HEK293T (cell line): ENCODE measurements at regions not wholly inside any gene's neighbourhood (a gene's known extent, or its start where the extent isn't known, plus 50 kb on each side); places are given as distances from the start of the nearest gene placed in this dataset.

Experiments
- CTCF ChIA-PET: fragments of 350-600 bp; formaldehyde crosslinking; extraction: SDS; loops from one replicate; lab custom pipeline; 2021; ENCODE audit warnings: antibody characterized with exemption, inconsistent platforms; lab: Yijun Ruan, JAX
- POLR2A ChIA-PET: fragments of 350-600 bp; formaldehyde crosslinking; extraction: SDS; loops from one replicate; lab custom pipeline; 2020; ENCODE audit warnings: antibody characterized with exemption, inconsistent platforms; lab: Yijun Ruan, JAX
- DNase-seq: peaks from one replicate; pipeline ENCODE4 v3.0.0; 2012; ENCODE audit warnings: mixed read lengths; ENCODE audit errors: extremely low spot score
- ARNT ChIP-seq: fragments of 450-650 bp; IDR thresholded peaks from 2 replicates; pipeline ENCODE4 v1.6.1; 2017; ENCODE audit warnings: mild to moderate bottlenecking
- BHLHE40 ChIP-seq: fragments of 450-650 bp; IDR thresholded peaks from 2 replicates; pipeline ENCODE4 v1.6.1; 2016; ENCODE audit warnings: mild to moderate bottlenecking, moderate library complexity, borderline replicate concordance
- CTBP1 ChIP-seq: fragments of 450-650 bp; IDR thresholded peaks from 2 replicates; pipeline ENCODE4 v1.6.1; 2016; ENCODE audit warnings: borderline replicate concordance
- ELF4 ChIP-seq: fragments of 450-650 bp; IDR thresholded peaks from 2 replicates; pipeline ENCODE4 v1.6.1; 2017; ENCODE audit warnings: antibody characterized with exemption
- FOXA1 ChIP-seq: fragments of 450-650 bp; IDR thresholded peaks from 2 replicates; pipeline ENCODE4 v1.6.1; 2016; ENCODE audit warnings: mild to moderate bottlenecking
- FOXK2 ChIP-seq: fragments of 450-650 bp; IDR thresholded peaks from 2 replicates; pipeline ENCODE4 v1.6.1; 2016; ENCODE audit warnings: mild to moderate bottlenecking
- FOXM1 ChIP-seq: fragments of 450-650 bp; IDR thresholded peaks from 2 replicates; pipeline ENCODE4 v1.6.1; 2017; ENCODE audit warnings: mild to moderate bottlenecking, borderline replicate concordance
- HDGF ChIP-seq: fragments of 450-650 bp; IDR thresholded peaks from 2 replicates; pipeline ENCODE4 v1.6.1; 2017; ENCODE audit warnings: antibody characterized with exemption, borderline replicate concordance
- L3MBTL2 ChIP-seq: fragments of 450-650 bp; conservative IDR thresholded peaks from 2 replicates; pipeline ENCODE4 v1.6.1; 2016; ENCODE audit warnings: mild to moderate bottlenecking
- LEF1 ChIP-seq: fragments of 450-650 bp; IDR thresholded peaks from 2 replicates; pipeline ENCODE4 v1.6.1; 2017; ENCODE audit warnings: mild to moderate bottlenecking, borderline replicate concordance
- NFRKB ChIP-seq: fragments of 450-650 bp; IDR thresholded peaks from 2 replicates; pipeline ENCODE4 v1.6.1; 2016; ENCODE audit warnings: mild to moderate bottlenecking, moderate library complexity
- SP1 ChIP-seq: fragments of 450-650 bp; IDR thresholded peaks from 2 replicates; pipeline ENCODE4 v1.6.1; 2017
- SUZ12 ChIP-seq: fragments of 450-650 bp; IDR thresholded peaks from 2 replicates; pipeline ENCODE4 v1.6.1; 2016; ENCODE audit warnings: mild to moderate bottlenecking
- TARDBP ChIP-seq: fragments of 450-650 bp; IDR thresholded peaks from 2 replicates; pipeline ENCODE4 v1.6.1; 2016
- ZNF384 ChIP-seq: fragments of 450-650 bp; IDR thresholded peaks from 2 replicates; pipeline ENCODE4 v1.6.1; 2016
- TF ChIP-seq, protein P1 (sequence below): fragments of 450-650 bp; IDR thresholded peaks from 2 replicates; pipeline ENCODE4 v1.6.1; 2016

DNA sequence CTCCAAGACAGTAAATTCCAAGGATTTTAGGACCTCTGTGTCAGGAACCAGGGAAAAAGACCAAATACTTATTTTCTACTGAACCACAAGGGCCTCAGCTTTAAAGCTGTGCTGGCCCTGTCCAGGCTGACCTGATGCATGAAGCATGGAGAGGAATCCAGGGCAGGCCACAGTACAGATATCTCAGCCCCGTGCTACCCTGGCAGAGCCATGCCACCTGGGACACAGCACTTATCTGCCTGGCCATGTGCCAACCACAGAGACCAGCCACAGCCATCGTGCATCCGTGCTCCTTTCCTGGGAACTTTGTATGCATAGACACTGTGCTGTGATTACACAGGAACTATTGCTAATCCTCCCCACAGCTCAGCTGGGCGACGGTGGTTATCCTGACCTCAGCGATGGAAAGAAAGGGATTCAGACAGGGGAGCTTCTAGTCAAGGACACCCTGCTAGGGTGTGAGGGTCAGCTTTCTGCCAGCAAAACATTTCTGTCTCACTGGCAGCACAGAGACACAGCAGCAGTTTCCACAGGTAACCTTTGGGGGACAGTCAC is 687.4 kb upstream of the ID2 start:
- CTCF ChIA-PET = no interaction called here

DNA sequence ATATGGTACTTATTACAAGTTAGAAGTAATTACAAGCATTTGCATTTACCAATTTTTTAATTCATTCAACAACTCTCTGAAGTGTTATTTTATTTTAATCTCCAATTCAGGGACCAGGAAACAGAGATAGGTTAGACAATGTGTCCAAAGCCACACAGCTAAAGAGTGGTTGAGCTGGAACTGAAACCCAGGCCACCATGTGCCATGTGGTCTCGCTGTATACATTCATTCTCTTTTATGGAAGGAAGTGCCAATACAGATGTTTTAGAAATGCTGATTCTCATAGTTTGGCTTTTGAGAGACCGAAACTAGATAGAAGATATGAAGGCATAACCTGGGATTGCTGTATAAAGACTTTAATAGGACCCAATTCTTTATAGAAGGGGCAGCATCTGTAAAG is 684.6 kb upstream of the ID2 start:
- TF ChIP-seq, protein P1, sequence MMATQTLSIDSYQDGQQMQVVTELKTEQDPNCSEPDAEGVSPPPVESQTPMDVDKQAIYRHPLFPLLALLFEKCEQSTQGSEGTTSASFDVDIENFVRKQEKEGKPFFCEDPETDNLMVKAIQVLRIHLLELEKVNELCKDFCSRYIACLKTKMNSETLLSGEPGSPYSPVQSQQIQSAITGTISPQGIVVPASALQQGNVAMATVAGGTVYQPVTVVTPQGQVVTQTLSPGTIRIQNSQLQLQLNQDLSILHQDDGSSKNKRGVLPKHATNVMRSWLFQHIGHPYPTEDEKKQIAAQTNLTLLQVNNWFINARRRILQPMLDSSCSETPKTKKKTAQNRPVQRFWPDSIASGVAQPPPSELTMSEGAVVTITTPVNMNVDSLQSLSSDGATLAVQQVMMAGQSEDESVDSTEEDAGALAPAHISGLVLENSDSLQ = no peak
- no peak for TF ChIP-seq CTBP1
- TF ChIP-seq ARNT = no peak
- TF ChIP-seq ZNF384 = no peak
- no peak for TF ChIP-seq FOXK2
- TF ChIP-seq SUZ12 = no peak
- no peak for TF ChIP-seq FOXA1
- no peak for TF ChIP-seq ELF4
- TF ChIP-seq BHLHE40 = no peak
- ChIA-PET POLR2A (no interaction called here), CTCF (no interaction called here)
- DNase-seq = no peak

More for the DNA sequence above, 687.4 kb upstream of the ID2 start:
- no peak for TF ChIP-seq FOXA1
- no peak for DNase-seq
- POLR2A ChIA-PET = interaction anchor here (0.6 kb wide), 1 partner anchor 737 kb away, joined by 3 read pairs; no protein-coding TSS in a partner anchor

DNA sequence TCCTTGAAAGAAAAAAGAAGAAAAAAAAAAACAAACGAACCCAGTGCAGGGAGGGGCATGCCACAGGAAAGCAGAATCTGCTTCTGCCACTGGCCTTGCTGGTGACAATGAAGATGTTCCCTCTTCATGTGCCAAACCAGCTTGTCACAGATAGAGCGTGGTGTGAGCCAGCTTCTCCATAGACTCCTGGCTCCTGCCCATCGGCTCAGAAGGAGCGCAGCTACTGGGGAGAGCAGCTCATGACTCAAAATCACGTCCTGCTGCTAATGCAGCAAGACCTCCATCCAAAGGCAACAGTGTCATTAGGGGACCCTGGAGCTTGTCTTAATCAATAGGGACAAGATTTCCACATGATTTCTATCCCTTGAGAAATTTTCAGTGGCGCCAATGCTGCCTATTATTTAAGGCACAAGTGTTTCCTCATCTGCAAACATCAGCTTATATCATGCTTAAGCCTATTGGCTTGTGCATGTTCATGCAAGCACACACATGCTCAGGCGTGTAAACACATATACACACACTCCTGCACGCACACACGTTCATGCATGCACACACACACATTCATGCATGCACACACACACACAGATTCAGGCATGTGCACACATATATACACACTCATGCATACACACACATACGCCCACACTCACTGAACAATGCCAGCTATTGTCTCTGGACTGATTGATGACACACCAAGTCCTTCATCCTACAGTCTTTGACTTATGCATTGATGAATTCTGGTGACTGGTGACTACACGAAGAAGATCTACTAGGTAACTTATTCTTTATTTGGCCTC is 682.0 kb upstream of the ID2 start:
- TF ChIP-seq HDGF = no peak
- TF ChIP-seq, protein P1 = no peak
- no peak for TF ChIP-seq ZNF384
- TF ChIP-seq SP1 = no peak
- TF ChIP-seq L3MBTL2 = no peak
- no peak for TF ChIP-seq FOXA1
- TF ChIP-seq BHLHE40 = no peak
- TF ChIP-seq NFRKB = no peak
- ChIA-PET POLR2A (no interaction called here), CTCF (interaction anchor here (0.7 kb wide), 1 partner anchor 8 kb away, joined by 3 read pairs; no protein-coding TSS in a partner anchor)
- no peak for DNase-seq

DNA sequence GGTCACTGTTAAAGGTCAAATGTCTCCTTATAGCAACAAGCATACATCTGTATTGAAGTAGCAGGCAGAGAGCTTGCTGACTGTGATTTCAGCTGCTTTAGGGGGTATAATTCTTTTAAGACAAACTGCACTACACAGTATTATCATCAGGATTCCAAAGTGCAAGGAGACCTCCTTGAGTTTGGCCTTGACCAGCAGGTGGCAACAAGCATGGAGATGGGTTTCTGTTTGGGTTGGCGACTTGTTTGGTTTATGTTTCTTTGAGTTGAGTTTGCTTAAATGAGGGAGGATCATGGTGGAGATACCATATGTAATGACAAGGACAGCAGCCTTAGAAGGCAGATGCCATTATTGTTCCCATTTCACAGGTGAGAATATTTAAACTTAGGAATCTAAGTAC is 681.0 kb upstream of the ID2 start:
- DNase-seq = no peak
- ChIA-PET CTCF (no interaction called here), POLR2A (no interaction called here)
- TF ChIP-seq LEF1 (no peak), TARDBP (no peak), FOXA1 (no peak), BHLHE40 (no peak), ARNT (no peak), HDGF (no peak)
- TF ChIP-seq, protein P1 = no peak

DNA sequence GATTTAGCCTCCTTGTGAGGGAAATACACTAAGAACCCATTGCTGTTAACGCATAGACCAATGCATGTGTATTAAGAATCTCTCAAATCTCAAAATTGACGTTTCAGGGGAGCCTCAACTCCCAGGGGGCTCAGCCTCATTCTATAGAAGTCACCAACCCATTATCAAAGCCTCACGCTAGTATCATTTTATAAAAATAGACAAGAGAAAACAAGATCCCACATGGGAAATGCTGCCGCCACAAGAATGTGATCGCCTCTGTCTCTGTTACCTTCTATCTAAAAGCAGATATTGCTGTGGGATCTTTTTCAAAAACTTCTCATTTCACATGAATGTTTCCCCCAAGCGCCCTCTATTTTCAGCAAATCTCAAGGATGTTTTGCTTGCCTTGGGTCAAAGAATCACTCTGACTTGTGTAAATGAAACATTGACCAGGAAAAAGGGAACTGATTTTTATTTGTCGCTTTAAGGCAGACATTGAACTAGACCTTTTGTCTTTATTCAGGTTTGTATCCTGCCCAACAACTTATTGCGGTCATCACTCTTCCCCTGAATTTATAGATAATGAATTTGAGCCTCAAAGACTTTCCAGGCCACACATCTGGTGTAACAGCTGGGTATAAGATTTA is 679.0 kb upstream of the ID2 start:
- ChIA-PET POLR2A (no interaction called here), CTCF (no interaction called here)
- no peak for TF ChIP-seq CTBP1
- TF ChIP-seq NFRKB = no peak
- no peak for TF ChIP-seq SUZ12
- no peak for TF ChIP-seq ELF4
- TF ChIP-seq, protein P1 = no peak
- no peak for TF ChIP-seq L3MBTL2
- no peak for TF ChIP-seq BHLHE40
- TF ChIP-seq HDGF = no peak
- no peak for TF ChIP-seq ZNF384
- no peak for TF ChIP-seq FOXA1
- no peak for TF ChIP-seq FOXM1
- TF ChIP-seq FOXK2 = no peak
- no peak for TF ChIP-seq SP1
- TF ChIP-seq ARNT = no peak
- no peak for DNase-seq

DNA sequence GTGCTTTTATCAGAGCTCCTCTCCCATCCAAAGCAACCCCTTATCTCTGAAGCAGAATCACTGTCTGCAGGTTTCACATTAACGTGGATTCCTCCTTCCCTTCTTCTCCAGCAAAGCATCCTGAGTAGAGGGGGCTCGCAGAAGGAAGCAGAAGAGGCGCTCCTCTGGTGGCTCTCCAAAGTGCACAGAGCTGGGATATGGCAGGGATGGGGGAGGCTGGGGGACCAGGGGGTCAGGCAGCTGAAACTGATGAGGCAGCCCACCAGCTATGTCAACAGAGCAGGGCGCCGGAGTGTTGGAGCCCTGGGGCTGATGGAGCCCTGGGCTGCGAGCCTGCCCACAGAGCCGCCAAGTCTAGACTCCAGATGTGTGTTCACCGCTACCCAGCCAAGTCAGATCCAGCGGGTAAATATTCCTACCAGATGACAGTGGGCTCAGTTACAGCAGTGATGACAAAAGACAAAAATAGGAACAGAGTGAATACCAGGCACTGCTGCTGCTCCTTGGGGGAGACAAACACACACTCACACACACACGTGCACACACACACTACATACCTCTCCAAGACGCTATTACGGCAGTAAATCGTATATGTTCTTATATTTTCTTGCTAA is 678.3 kb upstream of the ID2 start:
- no peak for DNase-seq
- POLR2A ChIA-PET = no interaction called here
- CTCF ChIA-PET = no interaction called here
- TF ChIP-seq TARDBP = no peak
- no peak for TF ChIP-seq FOXK2
- no peak for TF ChIP-seq ELF4
- TF ChIP-seq BHLHE40 = no peak
- TF ChIP-seq SP1 = no peak
- TF ChIP-seq L3MBTL2 = no peak
